PC-3 (cell line): ENCODE measurements at regions not wholly inside any gene's neighbourhood (a gene's known extent, or its start where the extent isn't known, plus 50 kb on each side); places are given as distances from the start of the nearest gene placed in this dataset.

Experiments used
- EZH2 ChIP-seq: fragments of 300-600 bp; sonication (generic); IDR thresholded peaks from one replicate; pipeline ENCODE4 v1.6.1; 2017; ENCODE audit warnings: antibody characterized with exemption, mild to moderate bottlenecking, low read length; ENCODE audit not compliant: unreplicated experiment
- TF ChIP-seq, protein P1 (sequence below): fragments of 300-600 bp; sonication (generic); conservative IDR thresholded peaks from 2 replicates; pipeline ENCODE4 v1.5.1; 2017; ENCODE audit warnings: antibody characterized with exemption, low read depth, mild to moderate bottlenecking, low read length

DNA sequence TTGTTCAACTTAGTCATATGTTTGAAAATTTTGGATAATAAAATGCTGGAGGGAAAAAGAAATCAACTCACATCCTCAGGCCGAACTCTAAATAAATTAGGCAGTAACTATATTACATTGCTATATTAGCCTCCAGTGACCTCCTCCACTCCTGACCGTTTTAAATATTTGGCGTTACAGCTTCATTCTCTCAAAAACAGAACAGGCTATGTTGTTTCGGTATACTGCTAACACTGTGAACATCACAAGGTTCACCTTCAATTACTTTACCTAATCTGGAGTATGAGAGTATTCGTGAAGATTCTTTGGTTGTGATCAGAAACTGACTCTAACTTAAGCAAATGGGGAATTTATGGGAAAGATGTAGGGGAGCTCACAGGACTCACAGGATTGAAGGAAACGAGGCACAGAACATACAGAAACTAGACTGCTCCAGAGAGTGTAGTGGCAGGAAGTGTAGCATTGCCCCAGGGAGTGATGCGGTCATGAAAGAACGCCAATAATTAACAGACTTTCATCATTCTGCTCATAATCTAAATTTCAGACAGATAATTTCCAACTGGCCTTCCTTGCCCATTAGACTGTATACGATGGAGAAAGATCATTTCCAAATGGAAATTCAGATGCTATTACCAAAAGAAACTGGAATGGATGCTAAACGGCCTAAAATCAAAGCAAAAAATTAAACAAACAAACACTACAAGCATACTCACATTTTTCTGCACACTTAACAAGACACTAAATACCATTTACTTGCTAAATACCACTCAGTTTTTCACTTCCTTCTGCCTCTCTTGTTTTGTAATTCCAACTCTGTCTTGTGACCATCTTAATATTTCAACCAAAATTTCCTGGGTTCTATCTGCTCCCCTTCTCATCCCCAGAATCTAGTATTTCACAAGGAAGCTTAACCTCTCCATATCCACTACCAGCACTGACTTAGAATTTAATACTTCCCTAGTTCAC is 110.1 kb upstream of the LPAR1 start:
- TF ChIP-seq, protein P1, sequence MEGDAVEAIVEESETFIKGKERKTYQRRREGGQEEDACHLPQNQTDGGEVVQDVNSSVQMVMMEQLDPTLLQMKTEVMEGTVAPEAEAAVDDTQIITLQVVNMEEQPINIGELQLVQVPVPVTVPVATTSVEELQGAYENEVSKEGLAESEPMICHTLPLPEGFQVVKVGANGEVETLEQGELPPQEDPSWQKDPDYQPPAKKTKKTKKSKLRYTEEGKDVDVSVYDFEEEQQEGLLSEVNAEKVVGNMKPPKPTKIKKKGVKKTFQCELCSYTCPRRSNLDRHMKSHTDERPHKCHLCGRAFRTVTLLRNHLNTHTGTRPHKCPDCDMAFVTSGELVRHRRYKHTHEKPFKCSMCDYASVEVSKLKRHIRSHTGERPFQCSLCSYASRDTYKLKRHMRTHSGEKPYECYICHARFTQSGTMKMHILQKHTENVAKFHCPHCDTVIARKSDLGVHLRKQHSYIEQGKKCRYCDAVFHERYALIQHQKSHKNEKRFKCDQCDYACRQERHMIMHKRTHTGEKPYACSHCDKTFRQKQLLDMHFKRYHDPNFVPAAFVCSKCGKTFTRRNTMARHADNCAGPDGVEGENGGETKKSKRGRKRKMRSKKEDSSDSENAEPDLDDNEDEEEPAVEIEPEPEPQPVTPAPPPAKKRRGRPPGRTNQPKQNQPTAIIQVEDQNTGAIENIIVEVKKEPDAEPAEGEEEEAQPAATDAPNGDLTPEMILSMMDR, result no peak
- TF ChIP-seq EZH2, result no peak
